Neural cell (in vitro differentiated cells): ENCODE measurements at regions not wholly inside any gene's neighbourhood (a gene's known extent, or its start where the extent isn't known, plus 50 kb on each side); places are given as distances from the start of the nearest gene placed in this dataset.

Experiments used
- H2AFZ ChIP-seq: fragments of 200-600, 300-800 bp; sonication (generic), shearing (Covaris generic); 2 replicates; pipeline ENCODE4 v1.6.0; 2014; ENCODE audit warnings: low read depth, mild to moderate bottlenecking, antibody characterized with exemption, low read length, moderate library complexity
- H3F3A ChIP-seq: fragments of 200-600 bp; shearing (Covaris generic); 2 replicates; pipeline ENCODE4 v1.6.1; 2016; ENCODE audit warnings: mild to moderate bottlenecking, moderate library complexity, mixed read lengths, antibody characterized with exemption, low read length; ENCODE audit not compliant: insufficient read depth, poor library complexity, severe bottlenecking
- H3K27ac ChIP-seq: fragments of 200-600, 300-800 bp; sonication (generic), shearing (Covaris generic); 2 replicates; pipeline ENCODE4 v1.5.1; 2014; ENCODE audit warnings: mild to moderate bottlenecking, low read length, moderate library complexity
- H3K27me3 ChIP-seq: fragments of 300-800, 200-600 bp; sonication (generic), shearing (Covaris generic); 2 replicates; pipeline ENCODE4 v1.6.0; 2014; ENCODE audit warnings: mild to moderate bottlenecking, low read depth, low read length, moderate library complexity; ENCODE audit not compliant: insufficient read depth
- H3K36me3 ChIP-seq: fragments of 300-800, 200-600 bp; sonication (generic), shearing (Covaris generic); 2 replicates; pipeline ENCODE4 v1.5.1; 2014; ENCODE audit warnings: mild to moderate bottlenecking, antibody characterized with exemption, low read length, moderate library complexity; ENCODE audit not compliant: insufficient read depth
- H3K4me2 ChIP-seq: fragments of 300-800, 200-600 bp; sonication (generic), shearing (Covaris generic); 2 replicates; pipeline ENCODE4 v1.6.0; 2014; ENCODE audit warnings: mild to moderate bottlenecking, low read length
- H3K4me3 ChIP-seq: fragments of 300-800, 200-600 bp; sonication (generic), shearing (Covaris generic); 2 replicates; pipeline ENCODE4 v1.5.1; 2014; ENCODE audit warnings: mild to moderate bottlenecking, low read length, moderate library complexity
- H3K79me2 ChIP-seq: fragments of 200-600 bp; shearing (Covaris generic); replicated peaks from 2 replicates; pipeline ENCODE4 v1.6.0; 2014; ENCODE audit warnings: mild to moderate bottlenecking, low read length, moderate library complexity; ENCODE audit not compliant: insufficient read depth
- H3K9ac ChIP-seq: fragments of 300-800, 200-600 bp; sonication (generic), shearing (Covaris generic); 2 replicates; pipeline ENCODE4 v1.6.1; 2016; ENCODE audit warnings: mild to moderate bottlenecking, low read length, mixed read lengths
- H3K9me2 ChIP-seq: fragments of 200-600 bp; shearing (Covaris generic); 2 replicates; pipeline ENCODE4 v1.6.1; 2016; ENCODE audit warnings: mild to moderate bottlenecking, low read length, mixed read lengths; ENCODE audit not compliant: insufficient read depth
- H3K9me3 ChIP-seq: fragments of 200-600, 300-800 bp; sonication (generic), shearing (Covaris generic); 2 replicates; pipeline ENCODE4 v1.6.1; 2016; ENCODE audit warnings: mild to moderate bottlenecking, mixed run types, low read length, moderate library complexity, mixed read lengths
- H4K20me1 ChIP-seq: fragments of 200-600 bp; shearing (Covaris generic); 2 replicates; pipeline ENCODE4 v1.6.1; 2016; ENCODE audit warnings: mild to moderate bottlenecking, mixed run types; ENCODE audit not compliant: insufficient read depth
- CTCF ChIP-seq: fragments of 450-650 bp; IDR thresholded peaks from 2 replicates; pipeline ENCODE4 v1.5.1; 2014; ENCODE audit warnings: antibody characterized with exemption, mild to moderate bottlenecking, moderate library complexity; ENCODE audit not compliant: poor library complexity, severe bottlenecking
- EP300 ChIP-seq: fragments of 450-650 bp; conservative IDR thresholded peaks from 2 replicates; pipeline ENCODE4 v1.6.1; 2014; ENCODE audit warnings: antibody characterized with exemption, mild to moderate bottlenecking, moderate library complexity; ENCODE audit not compliant: poor library complexity, severe bottlenecking
- EZH2 ChIP-seq: fragments of 200-600, 300-800 bp; shearing (Covaris generic), sonication (generic); IDR thresholded peaks from 2 replicates; pipeline ENCODE4 v1.6.1; 2014; ENCODE audit warnings: antibody characterized with exemption, low read length, borderline replicate concordance, mild to moderate bottlenecking; ENCODE audit not compliant: insufficient read depth, poor library complexity, severe bottlenecking
- MXI1 ChIP-seq: fragments of 450-650 bp; conservative IDR thresholded peaks from 2 replicates; pipeline ENCODE4 v1.6.1; 2014; ENCODE audit warnings: antibody characterized with exemption, mild to moderate bottlenecking; ENCODE audit not compliant: poor library complexity, severe bottlenecking
- POLR2AphosphoS5 ChIP-seq: IDR thresholded peaks from 2 replicates; pipeline ENCODE4 v1.6.1; 2012
- RAD21 ChIP-seq: fragments of 450-650 bp; conservative IDR thresholded peaks from 2 replicates; pipeline ENCODE4 v1.6.1; 2014; ENCODE audit warnings: antibody characterized with exemption, mild to moderate bottlenecking, moderate library complexity
- REST ChIP-seq: IDR thresholded peaks from 2 replicates; pipeline ENCODE4 v1.6.1; 2012; ENCODE audit warnings: borderline replicate concordance
- SMC3 ChIP-seq: fragments of 450-650 bp; conservative IDR thresholded peaks from 2 replicates; pipeline ENCODE4 v1.6.1; 2014; ENCODE audit warnings: antibody characterized with exemption, mild to moderate bottlenecking, moderate library complexity; ENCODE audit not compliant: poor library complexity
- TAF1 ChIP-seq: IDR thresholded peaks from 2 replicates; pipeline ENCODE4 v1.6.1; 2012; ENCODE audit warnings: low read depth

- no peaks in the 10 kb centered on the region for H3K9me3 ChIP-seq
- no peaks in the 10 kb centered on the region for H3K79me2 ChIP-seq
- no peaks in the 10 kb centered on the region for H3K9me2 ChIP-seq
- no peaks in the 10 kb centered on the region for H3K36me3 ChIP-seq
- H2AFZ ChIP-seq = no peak overlapping the region
- H3K4me3 ChIP-seq = no peak overlapping the region
- H3K27me3 ChIP-seq = no peaks in the 10 kb centered on the region
- H3F3A ChIP-seq = no peaks in the 10 kb centered on the region
- no peak overlapping the region for H3K4me2 ChIP-seq
- no peak for TF ChIP-seq MXI1
- no peak for TF ChIP-seq REST
- no peak for TF ChIP-seq SMC3
- TF ChIP-seq CTCF = no peak
- no peak for TF ChIP-seq RAD21
- no peak for TF ChIP-seq EZH2
- TF ChIP-seq TAF1 = no peak
- no peak for TF ChIP-seq EP300
- no peak for TF ChIP-seq POLR2AphosphoS5
- H3K27ac ChIP-seq = no peak overlapping the region
- H3K9ac ChIP-seq = no peak overlapping the region
- H4K20me1 ChIP-seq = no peaks in the 10 kb centered on the region
These were observed 262.0 kb downstream of the TUSC7 start for GRCh38 chr3:116971531-116971930.

- no peaks in the 10 kb centered on the region for H3K79me2 ChIP-seq
- no peak overlapping the region for H2AFZ ChIP-seq
- no peaks in the 10 kb centered on the region for H3K27me3 ChIP-seq
- TF ChIP-seq POLR2AphosphoS5 (no peak), EP300 (no peak), EZH2 (no peak), CTCF (no peak), REST (no peak), MXI1 (no peak)
- no peaks in the 10 kb centered on the region for H3K9me2 ChIP-seq
- H3K36me3 ChIP-seq = no peaks in the 10 kb centered on the region
- H4K20me1 ChIP-seq = no peaks in the 10 kb centered on the region
- no peak overlapping the region for H3K4me3 ChIP-seq
- no peaks in the 10 kb centered on the region for H3F3A ChIP-seq
- no peak overlapping the region for H3K4me2 ChIP-seq
- H3K9ac ChIP-seq = no peak overlapping the region
- H3K27ac ChIP-seq = no peak overlapping the region
- no peaks in the 10 kb centered on the region for H3K9me3 ChIP-seq
These were observed 265.1 kb downstream of the TUSC7 start for GRCh38 chr3:116974702-116975101.
